IMR-90 (cell line): ENCODE measurements at regions not wholly inside any gene's neighbourhood (a gene's known extent, or its start where the extent isn't known, plus 50 kb on each side); places are given as distances from the start of the nearest gene placed in this dataset.

Experiments
- ATAC-seq: fragments of 200-7000 bp; cut with Tn5 transposase; 2 replicates; pipeline ENCODE4 v1.9.1; 2020; ENCODE audit warnings: low read depth, mild to moderate bottlenecking, moderate library complexity
- BruUV-seq: library from RNA; stranded (reverse); fragments of 400-500 nt; replicated peaks from 2 replicates; lab custom pipeline; 2021; lab: Mats Ljungman, UMichigan
- CTCF ChIA-PET: fragments of 300-600 bp; formaldehyde crosslinking; extraction: SDS; loops from one replicate; lab custom pipeline; 2021; ENCODE audit warnings: antibody characterized with exemption; lab: Yijun Ruan, JAX
- POLR2A ChIA-PET: fragments of 300-600 bp; sonication (Branson Sonifier 250); formaldehyde crosslinking; loops from one replicate; lab custom pipeline; 2022; ENCODE audit warnings: antibody characterized with exemption; ENCODE audit not compliant: unreplicated experiment; lab: Charles Lee
- DNase-seq: peaks from one replicate; pipeline ENCODE4 v3.0.0; 2013
- H2AFZ ChIP-seq: replicated peaks from 2 replicates; pipeline ENCODE3; 2013; ENCODE audit warnings: low read length, mild to moderate bottlenecking; ENCODE audit not compliant: poor library complexity
- H2AK5ac ChIP-seq: 2 replicates; pipeline ENCODE4 v1.6.1; 2013; ENCODE audit warnings: low read depth, low read length, inconsistent platforms
- H2AK9ac ChIP-seq: replicated peaks from 2 replicates; pipeline ENCODE3; 2013; ENCODE audit warnings: mild to moderate bottlenecking, low read depth, low read length, moderate library complexity; ENCODE audit not compliant: poor library complexity
- H2BK120ac ChIP-seq: 2 replicates; pipeline ENCODE4 v1.6.1; 2013; ENCODE audit warnings: low read depth, low read length, inconsistent platforms
- H2BK15ac ChIP-seq: 3 replicates; pipeline ENCODE4 v1.6.1; 2013; ENCODE audit warnings: low read depth, low read length, inconsistent platforms
- H2BK20ac ChIP-seq: 2 replicates; pipeline ENCODE4 v1.6.1; 2013; ENCODE audit warnings: low read depth, mild to moderate bottlenecking, inconsistent platforms, low read length, moderate library complexity
- H2BK5ac ChIP-seq: 2 replicates; pipeline ENCODE4 v1.6.1; 2013; ENCODE audit warnings: mild to moderate bottlenecking, low read depth, low read length, inconsistent platforms; ENCODE audit not compliant: poor library complexity, severe bottlenecking
- H3K14ac ChIP-seq: replicated peaks from 2 replicates; pipeline ENCODE4 v1.6.1; 2013; ENCODE audit warnings: low read depth, low read length, inconsistent platforms
- H3K18ac ChIP-seq: 2 replicates; pipeline ENCODE4 v1.6.1; 2013; ENCODE audit warnings: low read depth, low read length, control low read depth
- H3K23ac ChIP-seq: 2 replicates; pipeline ENCODE4 v1.6.1; 2013; ENCODE audit warnings: low read depth, low read length, inconsistent platforms
- H3K27ac ChIP-seq: 2 replicates; pipeline ENCODE4 v1.5.1; 2013; ENCODE audit warnings: mild to moderate bottlenecking, control low read depth, low read length; ENCODE audit not compliant: insufficient read depth
- H3K27me3 ChIP-seq: 2 replicates; pipeline ENCODE4 v1.6.1; 2013; ENCODE audit warnings: low read length; ENCODE audit not compliant: control insufficient read depth, insufficient read depth
- H3K36me3 ChIP-seq: 2 replicates; pipeline ENCODE4 v1.6.1; 2013; ENCODE audit warnings: low read length, mixed read lengths; ENCODE audit not compliant: control insufficient read depth, insufficient read depth
- H3K4ac ChIP-seq: 2 replicates; pipeline ENCODE4 v1.6.1; 2013; ENCODE audit warnings: low read depth, low read length, inconsistent platforms
- H3K4me1 ChIP-seq: 2 replicates; pipeline ENCODE4 v1.6.1; 2013; ENCODE audit warnings: low read length, mixed read lengths; ENCODE audit not compliant: control insufficient read depth, insufficient read depth
- H3K4me2 ChIP-seq: 2 replicates; pipeline ENCODE4 v1.6.1; 2013; ENCODE audit warnings: low read depth, mild to moderate bottlenecking, control low read depth, low read length, moderate library complexity
- H3K4me3 ChIP-seq: 2 replicates; pipeline ENCODE4 v1.5.1; 2013; ENCODE audit warnings: low read depth, mild to moderate bottlenecking, control low read depth, low read length, moderate library complexity; ENCODE audit not compliant: insufficient read depth
- H3K56ac ChIP-seq: 2 replicates; pipeline ENCODE4 v1.6.1; 2013; ENCODE audit warnings: low read length, inconsistent platforms; ENCODE audit not compliant: insufficient read depth; ENCODE audit errors: extremely low read depth
- H3K79me1 ChIP-seq, 2 experiments: 2 replicates each; pipeline ENCODE4 v1.6.1; 2013; ENCODE audit warnings: low read length in 2 of 2, inconsistent platforms in 1 of 2, low read depth in 1 of 2
- H3K9ac ChIP-seq: 2 replicates; pipeline ENCODE4 v1.6.1; 2013; ENCODE audit warnings: low read depth, low read length, control low read depth
- H3K9me1 ChIP-seq: 2 replicates; pipeline ENCODE4 v1.6.1; 2013; ENCODE audit warnings: low read length, inconsistent platforms; ENCODE audit not compliant: insufficient read depth
- H3K9me3 ChIP-seq: 2 replicates; pipeline ENCODE4 v1.6.1; 2013; ENCODE audit warnings: low read length; ENCODE audit not compliant: control insufficient read depth, insufficient read depth
- H4K20me1 ChIP-seq: 2 replicates; pipeline ENCODE4 v1.6.1; 2013; ENCODE audit warnings: low read length, inconsistent platforms; ENCODE audit not compliant: insufficient read depth
- H4K5ac ChIP-seq: 2 replicates; pipeline ENCODE4 v1.6.1; 2013; ENCODE audit warnings: mild to moderate bottlenecking, low read depth, low read length, control low read depth
- H4K8ac ChIP-seq, 2 experiments: 2 replicates each; pipeline ENCODE4 v1.6.1; 2013; ENCODE audit warnings: low read depth in 2 of 2, low read length in 2 of 2, control low read depth in 1 of 2, inconsistent platforms in 1 of 2
- H4K91ac ChIP-seq: 2 replicates; pipeline ENCODE4 v1.6.1; 2013; ENCODE audit warnings: low read depth, low read length, inconsistent platforms; ENCODE audit not compliant: insufficient read depth
- SMC3 ChIP-seq: fragments of 150-350 bp; IDR thresholded peaks from 2 replicates; pipeline ENCODE4 v1.6.1; 2016; ENCODE audit warnings: low read depth, mild to moderate bottlenecking, antibody characterized with exemption, low read length, moderate library complexity
- WGBS, 2 experiments: methylation state at CpG; one replicate each; pipeline versions ENCODE4 v1.1.5 to v1.1.7; 2013; ENCODE audit warnings: missing lambda C conversion rate in 2 of 2; ENCODE audit not compliant: insufficient read length in 1 of 2; ENCODE audit errors: extremely low coverage in 2 of 2; 5-methylcytosine and 5-hydroxymethylcytosine counted together
- dilution Hi-C: fragments of 300-500 bp; cut with HindIII; formaldehyde crosslinking; loops from one replicate; pipeline ENCODE4 v1.14.3; 2018; ENCODE audit warnings: low sequenced_read_pairs; ENCODE audit not compliant: unreplicated experiment
- in situ Hi-C: fragments of 300-500 bp; cut with MboI; formaldehyde crosslinking; loops from 3 replicates; pipeline ENCODE4 v1.14.3; 2019; ENCODE audit warnings: low sequenced_read_pairs, inconsistent platforms, mixed read lengths
- intact Hi-C: fragments of 100-400 bp; cut with micrococcal nuclease; formaldehyde crosslinking; loops from 2 replicates; pipeline ENCODE4 v1.10.0; 2022
- TF ChIP-seq, protein P1 (sequence below): conservative IDR thresholded peaks from 2 replicates; pipeline ENCODE4 v1.5.1; 2012; ENCODE audit warnings: mild to moderate bottlenecking, low read depth, low read length, improper control_type of control experiment

DNA sequence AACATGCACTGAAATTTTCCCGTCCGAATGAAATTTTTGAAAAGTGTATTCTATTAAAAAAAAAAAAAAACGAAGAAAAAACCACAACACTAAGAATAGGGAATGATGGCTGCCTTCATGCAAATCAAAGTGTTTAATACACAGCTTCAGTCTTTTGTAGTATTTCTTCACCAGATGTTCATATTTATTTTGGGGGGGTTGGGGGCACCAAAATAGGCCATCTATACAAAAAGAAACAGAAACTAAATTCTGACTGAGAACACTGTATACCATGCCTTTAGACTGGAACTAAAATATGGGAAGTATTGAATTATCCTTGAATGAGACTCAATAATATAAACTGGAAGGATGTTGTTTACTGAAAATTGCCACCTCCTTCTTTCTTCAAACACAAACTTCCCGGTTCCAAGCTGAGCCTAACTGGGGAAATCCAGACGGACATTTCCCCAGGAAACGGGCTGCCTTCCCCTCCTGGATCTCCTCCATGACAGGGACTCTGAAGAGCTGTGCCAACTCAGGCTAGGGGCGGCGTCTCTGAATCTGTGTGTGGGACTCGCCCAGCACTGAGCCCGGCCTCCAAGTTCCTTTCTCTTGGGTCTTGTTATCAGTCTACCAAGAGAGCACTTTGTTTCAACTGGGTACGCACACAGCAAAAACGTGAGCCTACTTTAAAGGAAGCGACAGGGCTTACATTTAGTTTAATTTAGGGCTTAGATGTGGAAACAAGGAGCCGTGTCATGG lies 511.3 kb upstream of the ADAMTS16 start:
- Histone ChIP-seq H3K4me1 (no peaks in the 10 kb centered on the region), H3K4me3 (no peak overlapping the region), H3K23ac (no peak overlapping the region), H4K20me1 (no peaks in the 10 kb centered on the region), H3K9me3 (peaks cover 23% of the 10 kb centered on the region), H4K8ac (no peak overlapping the region), H2AFZ (no peak overlapping the region), H3K56ac (no peak overlapping the region), H4K5ac (no peak overlapping the region), H2BK15ac (no peak overlapping the region), H3K9ac (no peak overlapping the region), H2BK120ac (no peak overlapping the region), H2AK9ac (no peak overlapping the region), H2AK5ac (no peak overlapping the region), H3K9me1 (no peaks in the 10 kb centered on the region), H3K36me3 (no peaks in the 10 kb centered on the region), H2BK20ac (no peak overlapping the region), H3K27me3 (no peaks in the 10 kb centered on the region), H3K27ac (no peak overlapping the region), H3K79me1 (no peaks in the 10 kb centered on the region), H4K91ac (no peak overlapping the region), H3K4ac (no peak overlapping the region), H2BK5ac (no peak overlapping the region), H3K18ac (no peak overlapping the region), H3K14ac (no peak overlapping the region), H3K4me2 (no peak overlapping the region)
- CTCF ChIA-PET: no interaction called here
- dilution Hi-C loops: no loop called here
- DNase-seq (no peak), ATAC-seq (no peak)
- POLR2A ChIA-PET: no interaction called here
- WGBS, 2 experiments: 70% methylated on average over 2 of the region's 14 CpGs; no CpG with 5 or more reads in 1 of the 2 experiments
- TF ChIP-seq, protein P1, sequence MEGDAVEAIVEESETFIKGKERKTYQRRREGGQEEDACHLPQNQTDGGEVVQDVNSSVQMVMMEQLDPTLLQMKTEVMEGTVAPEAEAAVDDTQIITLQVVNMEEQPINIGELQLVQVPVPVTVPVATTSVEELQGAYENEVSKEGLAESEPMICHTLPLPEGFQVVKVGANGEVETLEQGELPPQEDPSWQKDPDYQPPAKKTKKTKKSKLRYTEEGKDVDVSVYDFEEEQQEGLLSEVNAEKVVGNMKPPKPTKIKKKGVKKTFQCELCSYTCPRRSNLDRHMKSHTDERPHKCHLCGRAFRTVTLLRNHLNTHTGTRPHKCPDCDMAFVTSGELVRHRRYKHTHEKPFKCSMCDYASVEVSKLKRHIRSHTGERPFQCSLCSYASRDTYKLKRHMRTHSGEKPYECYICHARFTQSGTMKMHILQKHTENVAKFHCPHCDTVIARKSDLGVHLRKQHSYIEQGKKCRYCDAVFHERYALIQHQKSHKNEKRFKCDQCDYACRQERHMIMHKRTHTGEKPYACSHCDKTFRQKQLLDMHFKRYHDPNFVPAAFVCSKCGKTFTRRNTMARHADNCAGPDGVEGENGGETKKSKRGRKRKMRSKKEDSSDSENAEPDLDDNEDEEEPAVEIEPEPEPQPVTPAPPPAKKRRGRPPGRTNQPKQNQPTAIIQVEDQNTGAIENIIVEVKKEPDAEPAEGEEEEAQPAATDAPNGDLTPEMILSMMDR: no peak
- TF ChIP-seq SMC3: no peak
- BruUV-seq: no TSS peak
- in situ Hi-C loops: no loop called here
- intact Hi-C loops: no loop called here
